CD4-positive, alpha-beta T cell (primary cell): ENCODE measurements at regions not wholly inside any gene's neighbourhood (a gene's known extent, or its start where the extent isn't known, plus 50 kb on each side); places are given as distances from the start of the nearest gene placed in this dataset.

ENCODE experiments used
- ATAC-seq: fragments of 200-7000 bp; cut with Tn5 transposase; one replicate; pipeline ENCODE4 v1.10.0; 2022; ENCODE audit warnings: mild to moderate bottlenecking; ENCODE audit not compliant: poor library complexity
- CTCF ChIA-PET: fragments of 350-600 bp; sonication (Branson Sonifier 250); formaldehyde crosslinking; loops from one replicate; lab custom pipeline; 2021; ENCODE audit warnings: antibody characterized with exemption, inconsistent platforms; lab: Charles Lee
- POLR2A ChIA-PET: fragments of 350-600 bp; sonication (Branson Sonifier 250); formaldehyde crosslinking; loops from one replicate; lab custom pipeline; 2021; ENCODE audit warnings: antibody characterized with exemption, inconsistent platforms; lab: Charles Lee
- DNase-seq, 14 experiments: peaks; one replicate each; pipeline ENCODE4 v3.0.0-alpha.2; 2013 to 2020; ENCODE audit warnings: mixed read lengths in 2 of 14
- H3K27ac ChIP-seq, 2 donors: one replicate each; pipeline versions ENCODE4 v1.5.1 to v1.7.0; 2013; ENCODE audit warnings: low read length in 2 of 2, low read depth in 1 of 2, mild to moderate bottlenecking in 1 of 2
- H3K27me3 ChIP-seq, 2 experiments: 1 replicate in 1 of 2; 2 replicates in 1 of 2; pipeline versions ENCODE4 v1.6.1 to v1.7.0; 2013; ENCODE audit warnings: low read length in 2 of 2, control low read depth in 1 of 2, mild to moderate bottlenecking in 1 of 2, moderate library complexity in 1 of 2; ENCODE audit not compliant: insufficient read depth in 2 of 2, control insufficient read depth in 1 of 2
- H3K36me3 ChIP-seq: one replicate; pipeline ENCODE4 v1.6.1; 2013; ENCODE audit warnings: low read length, control low read depth; ENCODE audit not compliant: insufficient read depth
- H3K4me1 ChIP-seq: one replicate; pipeline ENCODE4 v1.6.1; 2013; ENCODE audit warnings: low read length, control low read depth; ENCODE audit not compliant: insufficient read depth
- H3K4me3 ChIP-seq: one replicate; pipeline ENCODE4 v1.5.1; 2013; ENCODE audit warnings: mild to moderate bottlenecking, low read length, moderate library complexity
- H3K9me3 ChIP-seq, 2 experiments: 1 replicate in 1 of 2; 2 replicates in 1 of 2; pipeline versions ENCODE4 v1.6.1 to v1.7.0; 2013; ENCODE audit warnings: low read length in 2 of 2, mild to moderate bottlenecking in 2 of 2, control low read depth in 1 of 2, moderate library complexity in 1 of 2; ENCODE audit not compliant: control insufficient read depth in 1 of 2, insufficient read depth in 1 of 2
- H3K27ac Mint-ChIP-seq: one replicate; pipeline ENCODE4 v1.8.0; 2020; ENCODE audit warnings: mixed read lengths
- H3K27me3 Mint-ChIP-seq: one replicate; pipeline ENCODE4 v1.8.0; 2021; ENCODE audit warnings: mixed read lengths
- H3K36me3 Mint-ChIP-seq: one replicate; pipeline ENCODE4 v1.8.0; 2021; ENCODE audit warnings: low read depth, mixed read lengths
- H3K4me1 Mint-ChIP-seq: one replicate; pipeline ENCODE4 v1.8.0; 2021; ENCODE audit warnings: low read depth, mixed read lengths
- H3K4me3 Mint-ChIP-seq: one replicate; pipeline ENCODE4 v1.8.0; 2020; ENCODE audit warnings: mild to moderate bottlenecking, mixed read lengths
- H3K9me3 Mint-ChIP-seq: one replicate; pipeline ENCODE4 v1.8.0; 2020; ENCODE audit warnings: mixed read lengths
- intact Hi-C, 2 experiments: fragments of 100-400 bp; cut with DNase I in 1 of 2; cut with micrococcal nuclease in 1 of 2; formaldehyde crosslinking; loops; one replicate each; pipeline versions ENCODE4 v1.15.1 to v1.9.0; 2023 to 2025; cut with DNase I, micrococcal nuclease
- TF ChIP-seq, protein P1 (sequence below): fragments of 200-600 bp; IDR thresholded peaks from one replicate; pipeline ENCODE4 v1.8.0; 2022; ENCODE audit warnings: antibody characterized with exemption, mild to moderate bottlenecking

DNA sequence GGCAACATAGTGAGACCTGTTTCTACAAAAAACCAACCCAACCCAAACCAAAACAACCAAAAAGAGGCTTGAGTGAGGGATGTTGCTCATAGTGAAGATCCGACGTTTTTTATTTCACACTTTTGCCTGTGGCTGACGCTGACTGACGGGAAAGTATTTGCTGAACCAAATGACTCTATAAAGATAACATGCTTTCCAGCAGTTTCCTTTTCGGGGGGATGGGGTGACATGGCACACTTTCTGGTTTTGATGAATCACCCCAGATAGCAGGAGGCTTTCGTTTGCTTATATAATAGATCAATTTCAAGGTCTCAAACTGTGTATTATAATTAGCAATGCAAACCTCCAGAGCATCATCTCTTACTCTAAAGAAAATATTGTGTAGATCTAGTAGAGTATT is 150.8 kb downstream of the AQP4 start:
- ATAC-seq = no peak
- Histone ChIP-seq H3K27ac (no peak overlapping the region), H3K9me3 (peaks cover 0 to 3% of the 10 kb centered on the region in 2 experiments), H3K27me3 (no peaks in the 10 kb centered on the region), H3K4me3 (no peak overlapping the region), H3K36me3 (no peaks in the 10 kb centered on the region), H3K4me1 (no peaks in the 10 kb centered on the region)
- Mint-ChIP-seq H3K27ac (no peak overlapping the region), H3K4me1 (no peaks in the 10 kb centered on the region), H3K4me3 (no peak overlapping the region), H3K27me3 (peaks cover 5% of the 10 kb centered on the region), H3K36me3 (no peaks in the 10 kb centered on the region), H3K9me3 (no peaks in the 10 kb centered on the region)
- no peak for DNase-seq
- intact Hi-C loops = no loop called here
- POLR2A ChIA-PET = no interaction called here
- TF ChIP-seq, protein P1, sequence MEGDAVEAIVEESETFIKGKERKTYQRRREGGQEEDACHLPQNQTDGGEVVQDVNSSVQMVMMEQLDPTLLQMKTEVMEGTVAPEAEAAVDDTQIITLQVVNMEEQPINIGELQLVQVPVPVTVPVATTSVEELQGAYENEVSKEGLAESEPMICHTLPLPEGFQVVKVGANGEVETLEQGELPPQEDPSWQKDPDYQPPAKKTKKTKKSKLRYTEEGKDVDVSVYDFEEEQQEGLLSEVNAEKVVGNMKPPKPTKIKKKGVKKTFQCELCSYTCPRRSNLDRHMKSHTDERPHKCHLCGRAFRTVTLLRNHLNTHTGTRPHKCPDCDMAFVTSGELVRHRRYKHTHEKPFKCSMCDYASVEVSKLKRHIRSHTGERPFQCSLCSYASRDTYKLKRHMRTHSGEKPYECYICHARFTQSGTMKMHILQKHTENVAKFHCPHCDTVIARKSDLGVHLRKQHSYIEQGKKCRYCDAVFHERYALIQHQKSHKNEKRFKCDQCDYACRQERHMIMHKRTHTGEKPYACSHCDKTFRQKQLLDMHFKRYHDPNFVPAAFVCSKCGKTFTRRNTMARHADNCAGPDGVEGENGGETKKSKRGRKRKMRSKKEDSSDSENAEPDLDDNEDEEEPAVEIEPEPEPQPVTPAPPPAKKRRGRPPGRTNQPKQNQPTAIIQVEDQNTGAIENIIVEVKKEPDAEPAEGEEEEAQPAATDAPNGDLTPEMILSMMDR = no peak
- CTCF ChIA-PET = no interaction called here

DNA sequence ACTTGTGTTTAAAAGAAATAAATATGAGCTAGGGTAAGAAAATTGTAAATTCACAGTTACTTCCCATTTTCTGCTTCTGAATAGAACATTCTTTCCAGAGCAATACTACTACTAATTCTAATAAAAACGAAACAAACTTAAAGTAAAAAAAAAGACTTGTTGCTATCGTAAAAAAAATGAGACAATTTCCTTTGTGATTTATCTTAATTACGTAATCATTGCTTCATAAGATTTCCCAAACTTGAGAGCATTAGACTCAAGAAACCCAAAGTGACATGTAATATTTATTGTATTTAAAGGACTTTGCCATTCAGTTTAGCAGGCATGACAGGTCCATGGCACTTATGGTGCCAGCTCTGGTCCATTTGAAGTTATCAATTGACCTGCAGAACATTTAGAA is 153.8 kb downstream of the AQP4 start:
- peaks cover 5% of the 10 kb centered on the region for H3K27me3 Mint-ChIP-seq
- H3K9me3 ChIP-seq = peaks cover 0 to 3% of the 10 kb centered on the region in 2 experiments
- no peaks in the 10 kb centered on the region for H3K4me1 ChIP-seq
- H3K4me1 Mint-ChIP-seq = no peaks in the 10 kb centered on the region
- ATAC-seq (no peak), DNase-seq (no peak)
- no peak overlapping the region for H3K27ac ChIP-seq
- H3K4me3 Mint-ChIP-seq = no peak overlapping the region
- H3K9me3 Mint-ChIP-seq = no peaks in the 10 kb centered on the region
- CTCF ChIA-PET = no interaction called here
- TF ChIP-seq, protein P1 = no peak
- no peaks in the 10 kb centered on the region for H3K36me3 Mint-ChIP-seq
- no peaks in the 10 kb centered on the region for H3K36me3 ChIP-seq
- no peaks in the 10 kb centered on the region for H3K27me3 ChIP-seq
- intact Hi-C loops = no loop called here
- no peak overlapping the region for H3K27ac Mint-ChIP-seq
- POLR2A ChIA-PET = no interaction called here
- no peak overlapping the region for H3K4me3 ChIP-seq

DNA sequence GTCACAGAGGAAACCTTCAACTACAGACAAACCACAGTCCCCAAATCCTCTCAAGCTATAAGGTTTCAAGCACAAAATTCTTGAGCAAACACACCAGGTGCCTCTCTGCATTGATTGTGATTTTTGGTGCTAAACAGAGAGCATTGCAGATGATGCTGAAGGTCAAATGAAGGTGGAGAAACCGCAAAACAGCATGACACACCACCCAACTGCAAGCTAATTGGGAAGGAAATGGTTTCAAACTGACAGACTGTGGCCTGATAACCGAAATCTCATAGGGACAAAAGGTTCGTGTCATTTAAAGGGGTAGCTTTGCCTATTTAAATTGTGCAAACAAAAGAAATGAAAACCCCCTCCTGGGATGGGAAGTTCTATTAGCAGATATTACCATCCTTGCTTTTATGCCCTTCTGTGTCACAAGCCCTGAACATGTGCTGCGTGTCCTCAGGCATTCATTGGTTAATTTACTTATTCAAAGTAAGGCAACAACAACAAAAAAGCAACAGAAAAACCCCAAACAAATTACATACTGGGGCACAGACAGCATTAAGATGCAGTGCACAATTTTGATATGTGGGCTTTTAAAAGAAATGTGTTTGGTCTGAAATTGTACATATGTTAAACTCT is 154.9 kb downstream of the AQP4 start:
- Histone ChIP-seq H3K4me1 (no peaks in the 10 kb centered on the region), H3K27me3 (no peaks in the 10 kb centered on the region), H3K9me3 (no peaks in the 10 kb centered on the region), H3K27ac (no peak overlapping the region), H3K4me3 (no peak overlapping the region), H3K36me3 (no peaks in the 10 kb centered on the region)
- Mint-ChIP-seq H3K27ac (no peak overlapping the region), H3K9me3 (no peaks in the 10 kb centered on the region), H3K4me3 (no peak overlapping the region), H3K27me3 (no peaks in the 10 kb centered on the region), H3K4me1 (no peaks in the 10 kb centered on the region), H3K36me3 (no peaks in the 10 kb centered on the region)
- TF ChIP-seq, protein P1 = no peak
- ChIA-PET CTCF (no interaction called here), POLR2A (no interaction called here)
- DNase-seq (peak in 2 of 14 experiments; percentile 9 to 13), ATAC-seq (no peak)
- intact Hi-C loops = no loop called here
